ENCODE measurements at regions not wholly inside any gene's neighbourhood (a gene's known extent, or its start where the extent isn't known, plus 50 kb on each side); places are given as distances from the start of the nearest gene placed in this dataset.

GRCh38 chr6:137683916-137684315 lies 183.1 kb upstream of the TNFAIP3 start:
- Histone ChIP-seq H3K4me3 (ENCODE audit: low read depth, low read length) (no peak overlapping the region), H3K9me3 (ENCODE audit: control insufficient read depth, insufficient read depth, low read length) (no peaks in the 10 kb centered on the region), H3K27me3 (ENCODE audit: control insufficient read depth, insufficient read depth, low read length) (no peaks in the 10 kb centered on the region), H3K27ac (ENCODE audit: low read depth, low read length) (no peak overlapping the region)
- TF ChIP-seq CTCF (IDR thresholded peaks at IDR 0.05; ENCODE audit: low read depth, low read length), result no peak
- CTCF ChIA-PET, result no interaction called here
- POLR2A ChIA-PET, result interaction anchor here (0.6 kb wide), 1 partner anchor 257 kb away, joined by 3 read pairs; no protein-coding TSS in a partner anchor
- DNase-seq (ENCODE audit: low read depth, low spot score), result no peak

DNA sequence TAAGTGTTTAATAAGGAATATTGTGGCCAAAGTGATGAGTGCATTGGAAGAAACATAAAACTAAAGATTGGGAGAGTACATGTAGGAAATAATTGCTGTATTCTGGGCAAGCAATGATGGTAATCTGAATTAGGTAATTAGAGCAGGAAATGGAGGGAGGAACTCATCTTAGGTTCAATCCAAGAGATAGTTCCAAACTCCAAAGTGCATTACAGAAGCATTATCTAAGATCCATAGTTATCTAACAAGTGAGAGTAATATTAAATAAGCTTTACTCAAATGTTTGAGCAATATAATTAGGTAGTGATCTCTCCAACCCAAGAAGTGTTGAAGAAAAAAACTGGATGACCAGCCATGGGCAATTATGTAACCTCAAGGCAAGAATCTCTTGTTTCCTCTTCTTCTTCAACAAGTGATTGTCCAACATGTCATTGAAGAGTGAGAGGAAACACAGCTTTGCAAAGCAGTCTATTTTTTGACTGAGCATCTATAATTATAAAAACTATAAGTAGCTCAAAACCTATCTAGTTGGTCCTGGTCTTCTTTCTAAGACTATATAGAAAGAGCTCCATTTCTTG lies 181.2 kb upstream of the TNFAIP3 start:
- ChIA-PET CTCF (no interaction called here), POLR2A (no interaction called here)
- H3K27me3 ChIP-seq (ENCODE audit: control insufficient read depth, insufficient read depth, low read length), result no peaks in the 10 kb centered on the region
- no peaks in the 10 kb centered on the region for H3K9me3 ChIP-seq (ENCODE audit: control insufficient read depth, insufficient read depth, low read length)
- TF ChIP-seq CTCF (IDR thresholded peaks at IDR 0.05; ENCODE audit: low read depth, low read length), result no peak
- no peak overlapping the region for H3K4me3 ChIP-seq (ENCODE audit: low read depth, low read length)
- no peak for DNase-seq (ENCODE audit: low read depth, low spot score)
- no peak overlapping the region for H3K27ac ChIP-seq (ENCODE audit: low read depth, low read length)

DNA sequence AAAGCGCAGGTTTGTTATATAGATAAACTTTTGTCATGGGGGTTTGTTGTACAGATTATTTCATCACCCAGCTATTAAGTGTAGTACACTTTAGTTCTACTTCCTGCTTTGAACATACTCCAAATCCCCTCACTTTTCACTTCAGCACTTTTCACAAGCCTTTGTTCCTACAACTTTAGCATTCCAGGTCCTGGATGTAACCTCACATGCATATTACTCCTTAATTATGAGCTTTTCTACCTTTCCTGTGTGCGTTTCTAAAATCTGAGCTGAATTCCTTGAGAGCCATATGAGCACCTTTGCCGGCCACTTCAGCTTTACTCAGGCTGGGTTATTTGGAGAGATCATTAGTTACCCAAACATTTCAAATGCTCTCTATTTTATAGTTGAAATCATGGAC lies 179.2 kb upstream of the TNFAIP3 start:
- no peak overlapping the region for H3K27ac ChIP-seq (ENCODE audit: low read depth, low read length)
- no peaks in the 10 kb centered on the region for H3K27me3 ChIP-seq (ENCODE audit: control insufficient read depth, insufficient read depth, low read length)
- no peak for DNase-seq (ENCODE audit: low read depth, low spot score)
- POLR2A ChIA-PET, result no interaction called here
- H3K9me3 ChIP-seq (ENCODE audit: control insufficient read depth, insufficient read depth, low read length), result no peaks in the 10 kb centered on the region
- CTCF ChIA-PET, result interaction anchor here (1.0 kb wide), 1 partner anchor 257 kb away, joined by 3 read pairs; no protein-coding TSS in a partner anchor
- H3K4me3 ChIP-seq (ENCODE audit: low read depth, low read length), result no peak overlapping the region
- no peak for TF ChIP-seq CTCF (IDR thresholded peaks at IDR 0.05; ENCODE audit: low read depth, low read length)

DNA sequence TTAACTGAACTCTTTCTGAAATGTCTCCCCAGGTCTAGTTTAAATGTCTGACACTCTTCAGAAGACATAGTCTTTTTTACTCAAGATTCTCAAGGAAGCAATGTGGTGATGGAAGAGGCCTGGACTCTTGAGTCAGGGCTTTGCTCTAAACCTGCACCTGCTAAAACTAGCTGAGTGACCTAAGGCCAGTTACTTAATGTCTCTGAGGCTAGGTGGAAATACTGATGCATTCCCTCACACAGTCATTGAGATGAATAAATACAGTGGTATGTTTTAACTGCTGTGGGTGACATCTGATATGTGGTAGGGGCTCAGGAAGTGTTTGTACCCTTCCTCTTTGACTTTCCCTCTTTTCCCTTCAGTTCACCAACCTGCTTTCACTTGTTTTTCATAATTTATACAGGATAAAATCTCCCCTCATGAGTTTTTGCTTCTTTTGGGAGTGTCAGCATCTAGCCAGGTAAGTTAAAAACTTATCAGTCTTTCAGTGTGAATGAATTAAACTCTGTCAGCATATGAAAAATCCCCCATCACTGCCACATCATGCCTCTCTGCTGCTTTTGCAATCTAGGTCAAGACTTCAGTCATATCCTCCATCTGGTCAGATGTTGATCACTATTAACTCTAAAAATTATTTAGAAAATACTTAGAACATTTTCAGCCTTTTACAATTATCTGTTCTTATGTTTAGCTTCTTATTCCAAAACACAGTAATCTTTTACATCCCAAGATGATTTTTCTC lies 178.7 kb upstream of the TNFAIP3 start:
- no peak for DNase-seq (ENCODE audit: low read depth, low spot score)
- H3K27ac ChIP-seq (ENCODE audit: low read depth, low read length), result no peak overlapping the region
- POLR2A ChIA-PET, result no interaction called here
- H3K9me3 ChIP-seq (ENCODE audit: control insufficient read depth, insufficient read depth, low read length), result no peaks in the 10 kb centered on the region
- TF ChIP-seq CTCF (IDR thresholded peaks at IDR 0.05; ENCODE audit: low read depth, low read length), result no peak
- H3K4me3 ChIP-seq (ENCODE audit: low read depth, low read length), result no peak overlapping the region
- H3K27me3 ChIP-seq (ENCODE audit: control insufficient read depth, insufficient read depth, low read length), result no peaks in the 10 kb centered on the region
- CTCF ChIA-PET, result interaction anchor here (1.0 kb wide), 2 partner anchors 9 to 256 kb away, joined by 3 read pairs; no protein-coding TSS in a partner anchor

DNA sequence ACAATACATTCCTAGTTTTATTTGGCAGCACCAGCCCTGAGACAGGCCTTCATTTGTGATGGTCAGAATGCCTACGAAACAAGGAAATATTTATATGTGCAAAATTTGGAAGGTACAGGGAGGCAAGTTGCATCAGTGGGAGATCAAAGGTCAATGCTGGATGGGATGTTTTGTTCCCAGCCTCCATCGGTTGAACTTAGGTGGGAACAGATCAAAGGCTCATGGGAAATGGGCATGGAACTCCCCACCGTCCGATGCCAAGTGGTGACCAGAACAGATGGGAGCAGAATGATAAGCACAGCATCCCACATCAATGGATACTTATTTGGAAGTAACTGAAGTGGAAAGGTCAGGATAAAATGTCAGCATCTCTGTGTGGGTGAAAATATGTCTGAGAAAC lies 177.7 kb upstream of the TNFAIP3 start:
- CTCF ChIA-PET, result interaction anchor here (1.0 kb wide), 1 partner anchor 8 kb away, joined by 3 read pairs; no protein-coding TSS in a partner anchor
- Histone ChIP-seq H3K27ac (ENCODE audit: low read depth, low read length) (no peak overlapping the region), H3K4me3 (ENCODE audit: low read depth, low read length) (no peak overlapping the region), H3K27me3 (ENCODE audit: control insufficient read depth, insufficient read depth, low read length) (no peaks in the 10 kb centered on the region), H3K9me3 (ENCODE audit: control insufficient read depth, insufficient read depth, low read length) (no peaks in the 10 kb centered on the region)
- TF ChIP-seq CTCF (IDR thresholded peaks at IDR 0.05; ENCODE audit: low read depth, low read length), result no peak
- POLR2A ChIA-PET, result no interaction called here
- no peak for DNase-seq (ENCODE audit: low read depth, low spot score)

All from AG04450 (cell line).